OCI-M2 (cell line): ENCODE measurements at regions not wholly inside any gene's neighbourhood (a gene's known extent, or its start where the extent isn't known, plus 50 kb on each side); places are given as distances from the start of the nearest gene placed in this dataset.

ENCODE experiments used
- DNase-seq: peaks from one replicate; lab custom pipeline; 2025; ENCODE audit not compliant: unreplicated experiment; lab: John Stamatoyannopoulos, UW

DNA sequence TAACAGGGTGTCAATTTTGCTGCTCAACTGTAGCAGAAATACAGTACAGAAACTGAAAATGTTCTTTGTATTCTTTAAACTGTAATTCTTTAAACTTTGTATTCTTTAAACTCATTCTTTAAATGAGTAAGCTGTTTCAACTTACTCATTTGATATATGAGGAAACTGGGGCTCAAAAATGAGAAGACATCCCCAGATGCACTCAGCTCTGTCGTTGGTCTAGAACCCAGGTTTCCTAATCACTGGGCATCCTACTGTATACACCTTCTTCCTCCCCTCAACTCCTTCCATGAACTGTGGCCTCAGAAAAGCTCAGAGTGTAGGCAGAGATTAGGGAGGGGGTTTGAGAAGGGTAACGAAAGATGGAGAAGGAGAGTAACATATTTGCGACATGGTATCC, 136.5 kb upstream of the MAST4 start:
- DNase-seq, result no peak

DNA sequence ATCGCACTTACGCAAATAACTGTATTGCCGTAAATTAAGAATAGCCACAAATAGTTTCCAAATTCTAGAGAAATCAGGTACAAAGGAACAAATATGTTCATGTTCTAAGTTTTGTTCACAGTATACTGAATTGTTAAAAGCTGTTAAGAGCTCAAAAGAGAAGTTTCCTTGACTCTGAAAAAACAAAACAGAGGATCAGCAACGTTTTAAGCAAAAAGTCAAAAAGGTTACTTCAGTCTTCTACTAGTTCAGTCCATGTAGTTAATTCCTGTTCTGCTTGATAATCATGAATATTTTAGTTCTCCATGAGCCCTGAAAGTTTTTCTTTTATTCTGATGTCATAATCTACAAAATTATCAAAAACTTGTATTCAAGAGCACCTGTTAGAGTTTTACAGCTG, 128.6 kb upstream of the MAST4 start:
- DNase-seq, result no peak

- no peak for DNase-seq
Observed at GRCh38 chr5:66469684-66470083, 126.5 kb upstream of the MAST4 start.

DNA sequence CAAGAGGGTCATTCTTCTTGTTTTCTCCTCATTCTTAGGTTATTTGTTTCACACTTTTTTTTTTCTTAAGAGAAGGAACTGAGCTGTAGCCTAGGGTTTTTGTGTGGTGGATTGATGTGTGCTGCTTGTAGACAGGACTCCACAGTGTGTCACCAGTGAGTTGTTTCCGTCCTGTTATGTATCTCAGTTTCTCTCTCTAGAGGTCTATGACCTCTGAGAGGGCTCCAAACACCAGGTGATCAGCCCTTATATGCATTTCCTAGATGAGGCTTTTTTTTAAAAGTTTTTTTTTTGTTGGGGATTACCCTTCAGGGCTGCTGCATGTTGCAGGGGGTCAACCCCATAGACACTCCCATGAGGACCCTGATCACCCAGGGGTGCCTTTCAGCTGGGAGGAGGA, 124.2 kb upstream of the MAST4 start:
- DNase-seq, result no peak

DNA sequence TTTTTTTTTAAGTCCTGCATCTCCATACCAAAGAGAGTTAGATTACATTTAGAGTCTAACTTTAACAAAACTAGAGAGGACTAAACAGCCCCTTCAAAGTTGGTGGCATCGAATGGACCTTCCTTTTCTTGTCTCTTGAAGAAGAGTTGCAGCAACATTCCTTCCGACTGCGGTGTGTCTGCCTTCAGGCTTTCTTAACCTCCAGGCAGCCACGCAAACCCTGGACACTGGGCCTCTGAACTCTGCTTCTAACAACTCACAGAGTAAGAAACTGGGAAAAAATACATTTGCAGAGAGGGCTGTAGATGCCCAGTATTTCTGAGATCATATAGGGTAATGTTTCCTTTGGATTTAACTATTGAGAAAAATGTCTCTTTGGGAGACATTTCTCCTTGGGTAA, 120.5 kb upstream of the MAST4 start:
- DNase-seq, result no peak

- no peak for DNase-seq
Observed at GRCh38 chr5:66477596-66477995, 118.6 kb upstream of the MAST4 start.

- DNase-seq, result no peak
Observed at GRCh38 chr5:66494437-66494836, 101.8 kb upstream of the MAST4 start.

- no peak for DNase-seq
Observed at GRCh38 chr5:66498791-66499207, 97.4 kb upstream of the MAST4 start.

GRCh38 chr5:66503203-66503789, 92.9 kb upstream of the MAST4 start:
- no peak for DNase-seq

GRCh38 chr5:66507106-66507505, 89.1 kb upstream of the MAST4 start:
- no peak for DNase-seq

- no peak for DNase-seq
Observed at GRCh38 chr5:66511491-66511890, 84.7 kb upstream of the MAST4 start.

DNA sequence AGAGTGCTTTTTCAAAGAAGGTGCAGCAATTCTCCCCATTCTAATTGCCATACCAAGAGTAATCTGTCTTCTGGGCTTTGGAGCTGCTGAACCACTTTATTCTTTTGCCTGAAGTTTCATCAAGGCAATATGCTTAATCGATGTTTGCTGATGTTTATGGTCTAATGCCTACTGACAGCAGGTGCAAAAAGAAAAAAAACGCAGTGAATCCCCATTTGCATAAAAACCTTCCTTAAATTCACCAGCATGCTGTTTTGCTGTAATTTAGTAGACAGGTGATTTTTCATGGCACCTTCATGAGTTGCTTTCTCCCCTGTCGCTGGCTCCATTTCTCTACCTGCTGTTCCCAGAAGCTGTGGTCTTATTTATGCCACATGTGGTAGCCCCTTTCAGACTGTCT, 83.1 kb upstream of the MAST4 start:
- no peak for DNase-seq

DNA sequence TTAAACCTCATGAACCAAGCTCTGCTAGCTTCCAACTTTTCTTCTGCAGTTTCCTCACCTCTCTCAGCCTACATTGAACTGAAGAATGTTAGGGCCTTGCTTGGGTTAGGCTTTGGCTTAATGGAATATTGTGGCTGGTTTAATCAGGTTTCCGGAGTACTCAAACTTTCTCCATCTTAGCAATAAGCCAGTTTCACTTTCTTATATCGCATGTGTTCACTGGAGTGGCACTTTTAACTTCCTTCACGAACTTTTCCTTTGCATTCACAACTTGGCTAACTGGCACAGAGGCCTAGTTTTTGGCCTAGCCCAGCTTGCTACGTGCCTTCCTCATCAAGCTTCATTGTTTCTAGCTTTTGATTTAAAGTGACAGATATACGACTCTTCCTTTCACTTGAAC, 81.0 kb upstream of the MAST4 start:
- no peak for DNase-seq

DNA sequence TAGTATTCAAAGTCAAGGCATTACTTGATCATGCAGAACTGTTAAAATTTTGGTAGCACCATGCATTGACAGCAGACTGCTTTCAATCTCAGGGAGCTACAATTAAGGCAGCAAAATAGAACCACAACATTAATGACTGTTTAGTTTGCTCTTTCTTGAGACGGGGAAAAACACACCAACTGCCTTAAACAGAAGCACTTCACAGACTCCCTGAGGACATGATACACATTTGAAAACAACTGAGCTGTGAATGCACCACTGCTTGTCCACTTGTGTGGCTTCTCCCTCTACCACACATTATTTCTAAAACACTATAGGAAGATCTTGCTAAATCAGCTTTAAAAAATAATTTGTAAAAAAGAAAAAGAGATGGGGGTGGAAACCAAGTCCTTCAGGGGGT, 79.6 kb upstream of the MAST4 start:
- DNase-seq, result no peak

DNA sequence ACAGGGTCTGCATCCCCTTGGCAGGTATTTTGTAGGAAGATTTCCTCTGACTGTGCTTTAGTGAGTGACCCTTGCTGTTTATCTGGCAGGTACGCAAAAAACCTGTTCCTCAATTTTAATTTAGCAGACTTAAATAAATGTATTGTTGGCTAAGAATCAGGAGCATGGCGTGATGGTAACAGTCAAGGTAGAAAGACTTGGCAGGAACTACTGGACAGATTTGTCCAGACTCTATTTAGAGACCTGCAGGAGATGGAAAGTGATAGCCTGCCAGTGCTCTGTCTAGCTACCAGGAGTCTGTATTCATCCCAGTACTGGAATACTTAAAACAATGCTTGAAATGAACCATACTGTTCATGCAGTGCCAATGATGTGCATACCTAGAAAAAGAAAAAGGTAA, 78.8 kb upstream of the MAST4 start:
- no peak for DNase-seq

- DNase-seq, result no peak
Observed at GRCh38 chr5:66518052-66518451, 78.1 kb upstream of the MAST4 start.

DNA sequence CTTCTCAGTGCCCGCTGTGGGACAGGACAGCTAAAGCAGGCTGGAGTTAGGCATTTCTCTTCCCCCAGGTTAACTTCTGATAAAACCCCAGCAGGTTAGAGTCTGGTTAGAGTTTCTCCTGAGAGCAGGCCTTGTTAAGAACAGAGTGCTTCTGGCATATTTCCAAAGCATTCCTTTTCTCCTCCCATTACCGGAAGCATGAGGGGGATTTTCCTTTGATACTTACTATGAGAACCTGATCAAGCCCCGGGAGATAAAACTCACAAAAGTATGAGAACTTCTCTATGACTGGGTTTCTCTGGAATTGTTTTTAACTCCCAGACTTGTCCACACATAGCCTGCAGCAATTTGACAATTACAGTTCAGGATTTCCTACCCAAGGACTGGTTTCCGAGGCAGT, 77.4 kb upstream of the MAST4 start:
- DNase-seq, result no peak

- no peak for DNase-seq
Observed at GRCh38 chr5:66519626-66520025, 76.6 kb upstream of the MAST4 start.

GRCh38 chr5:66520854-66521253, 75.3 kb upstream of the MAST4 start:
- no peak for DNase-seq

- DNase-seq, result no peak
Observed at GRCh38 chr5:66527478-66528035, 68.6 kb upstream of the MAST4 start.

GRCh38 chr5:66529182-66529581, 67.0 kb upstream of the MAST4 start:
- no peak for DNase-seq

GRCh38 chr5:66529704-66530103, 66.5 kb upstream of the MAST4 start:
- DNase-seq, result no peak

DNA sequence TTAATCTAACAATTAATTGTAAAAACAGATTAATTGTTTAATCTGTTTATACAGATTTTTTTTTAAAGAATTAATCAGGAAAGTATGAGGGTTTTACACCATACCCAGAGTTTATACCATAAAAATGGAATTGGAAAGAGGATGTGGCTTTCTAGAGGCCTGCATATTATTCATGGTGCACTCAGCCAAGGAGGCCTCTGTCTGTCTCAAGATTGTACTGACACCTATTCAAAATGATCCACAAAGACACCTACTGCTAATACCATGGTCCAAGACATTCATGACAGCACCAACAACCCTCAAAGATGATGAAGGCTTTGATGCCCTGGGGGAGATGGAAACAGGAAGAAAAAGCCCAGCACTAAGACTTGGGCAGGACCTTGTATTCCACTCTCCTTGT, 58.1 kb upstream of the MAST4 start:
- DNase-seq, result no peak
